Endothelial cell (in vitro differentiated cells): ENCODE measurements at regions not wholly inside any gene's neighbourhood (a gene's known extent, or its start where the extent isn't known, plus 50 kb on each side); places are given as distances from the start of the nearest gene placed in this dataset.

Experiments
- DNase-seq: peaks from one replicate; pipeline ENCODE4 v3.0.0; 2021; ENCODE audit warnings: low spot score
- H3K27ac Mint-ChIP-seq: one replicate; pipeline ENCODE4 v1.8.0; 2021; ENCODE audit warnings: mixed read lengths, inconsistent platforms; ENCODE audit not compliant: unreplicated experiment
- H3K27me3 Mint-ChIP-seq: one replicate; pipeline ENCODE4 v1.8.0; 2021; ENCODE audit warnings: mild to moderate bottlenecking, moderate library complexity, mixed read lengths, inconsistent platforms; ENCODE audit not compliant: unreplicated experiment
- H3K36me3 Mint-ChIP-seq: one replicate; pipeline ENCODE4 v1.8.0; 2021; ENCODE audit warnings: mild to moderate bottlenecking, low read depth, mixed read lengths, inconsistent platforms; ENCODE audit not compliant: unreplicated experiment
- H3K4me1 Mint-ChIP-seq: one replicate; pipeline ENCODE4 v1.8.0; 2021; ENCODE audit warnings: mild to moderate bottlenecking, mixed read lengths, inconsistent platforms; ENCODE audit not compliant: unreplicated experiment
- H3K4me3 Mint-ChIP-seq: one replicate; pipeline ENCODE4 v1.8.0; 2021; ENCODE audit warnings: mild to moderate bottlenecking, mixed read lengths, inconsistent platforms; ENCODE audit not compliant: unreplicated experiment
- H3K9me3 Mint-ChIP-seq: one replicate; pipeline ENCODE4 v1.8.0; 2021; ENCODE audit warnings: mixed read lengths, inconsistent platforms; ENCODE audit not compliant: unreplicated experiment
- TF ChIP-seq, protein P1 (sequence below): fragments of 200-600 bp; sonication (generic); IDR thresholded peaks from one replicate; pipeline ENCODE4 v1.5.0; 2021; ENCODE audit warnings: antibody characterized with exemption; ENCODE audit not compliant: unreplicated experiment

- Mint-ChIP-seq H3K4me1 (peaks cover 16% of the 10 kb centered on the region), H3K36me3 (no peaks in the 10 kb centered on the region), H3K27ac (no peak overlapping the region), H3K27me3 (no peaks in the 10 kb centered on the region), H3K9me3 (no peaks in the 10 kb centered on the region), H3K4me3 (no peak overlapping the region)
- TF ChIP-seq, protein P1, sequence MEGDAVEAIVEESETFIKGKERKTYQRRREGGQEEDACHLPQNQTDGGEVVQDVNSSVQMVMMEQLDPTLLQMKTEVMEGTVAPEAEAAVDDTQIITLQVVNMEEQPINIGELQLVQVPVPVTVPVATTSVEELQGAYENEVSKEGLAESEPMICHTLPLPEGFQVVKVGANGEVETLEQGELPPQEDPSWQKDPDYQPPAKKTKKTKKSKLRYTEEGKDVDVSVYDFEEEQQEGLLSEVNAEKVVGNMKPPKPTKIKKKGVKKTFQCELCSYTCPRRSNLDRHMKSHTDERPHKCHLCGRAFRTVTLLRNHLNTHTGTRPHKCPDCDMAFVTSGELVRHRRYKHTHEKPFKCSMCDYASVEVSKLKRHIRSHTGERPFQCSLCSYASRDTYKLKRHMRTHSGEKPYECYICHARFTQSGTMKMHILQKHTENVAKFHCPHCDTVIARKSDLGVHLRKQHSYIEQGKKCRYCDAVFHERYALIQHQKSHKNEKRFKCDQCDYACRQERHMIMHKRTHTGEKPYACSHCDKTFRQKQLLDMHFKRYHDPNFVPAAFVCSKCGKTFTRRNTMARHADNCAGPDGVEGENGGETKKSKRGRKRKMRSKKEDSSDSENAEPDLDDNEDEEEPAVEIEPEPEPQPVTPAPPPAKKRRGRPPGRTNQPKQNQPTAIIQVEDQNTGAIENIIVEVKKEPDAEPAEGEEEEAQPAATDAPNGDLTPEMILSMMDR, result no peak
- no peak for DNase-seq
Observed at GRCh38 chr10:59595593-59595992, 114.1 kb downstream of the SLC16A9 start.

DNA sequence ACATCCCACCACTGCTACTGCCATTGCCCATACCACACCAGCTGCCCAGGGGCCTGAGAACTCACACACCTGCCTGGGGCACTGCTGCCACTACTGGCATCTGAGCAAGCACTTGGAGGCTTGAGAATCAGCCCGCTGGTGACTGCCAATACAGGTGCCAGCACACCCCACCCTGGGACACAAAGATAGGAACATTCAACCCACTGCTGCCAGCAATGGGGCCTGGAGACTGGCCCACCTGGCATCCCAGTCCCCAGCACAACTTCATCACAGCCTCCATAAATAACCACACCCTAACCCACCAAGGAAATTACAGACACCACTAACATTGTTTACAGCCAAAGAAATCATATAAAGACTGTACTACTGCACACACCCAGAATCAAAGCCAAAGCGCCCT, 115.9 kb downstream of the SLC16A9 start:
- H3K27ac Mint-ChIP-seq, result no peak overlapping the region
- TF ChIP-seq, protein P1, result no peak

DNA sequence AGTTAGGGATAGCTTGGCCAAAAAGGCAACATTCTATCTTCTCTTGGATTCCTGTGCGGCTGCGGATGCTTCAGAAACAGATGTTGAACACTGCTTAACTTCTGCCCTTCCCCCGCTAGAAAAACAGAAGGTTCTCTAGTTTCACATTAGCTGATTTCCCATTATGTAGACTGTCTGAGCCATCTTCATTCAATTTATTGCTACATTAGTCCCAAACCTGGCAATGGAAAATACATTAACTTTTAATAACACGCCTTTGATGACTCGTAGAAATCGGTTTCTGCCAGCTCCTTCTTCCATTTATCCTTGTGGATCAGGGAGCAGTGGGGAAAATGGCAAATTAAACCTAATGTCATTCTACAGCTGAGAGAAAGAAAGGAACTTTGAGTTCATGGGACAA, 119.9 kb downstream of the SLC16A9 start:
- H3K27ac Mint-ChIP-seq, result no peak overlapping the region
- no peaks in the 10 kb centered on the region for H3K9me3 Mint-ChIP-seq
- no peaks in the 10 kb centered on the region for H3K36me3 Mint-ChIP-seq
- H3K27me3 Mint-ChIP-seq, result peaks cover 2% of the 10 kb centered on the region
- no peak for DNase-seq
- no peak overlapping the region for H3K4me3 Mint-ChIP-seq
- H3K4me1 Mint-ChIP-seq, result peaks cover 19% of the 10 kb centered on the region
- TF ChIP-seq, protein P1, result no peak

More for the DNA sequence above, 115.9 kb downstream of the SLC16A9 start:
- H3K36me3 Mint-ChIP-seq, result no peaks in the 10 kb centered on the region
- peaks cover 19% of the 10 kb centered on the region for H3K4me1 Mint-ChIP-seq
- DNase-seq, result no peak
- no peak overlapping the region for H3K4me3 Mint-ChIP-seq
- H3K9me3 Mint-ChIP-seq, result no peaks in the 10 kb centered on the region
- no peaks in the 10 kb centered on the region for H3K27me3 Mint-ChIP-seq

DNA sequence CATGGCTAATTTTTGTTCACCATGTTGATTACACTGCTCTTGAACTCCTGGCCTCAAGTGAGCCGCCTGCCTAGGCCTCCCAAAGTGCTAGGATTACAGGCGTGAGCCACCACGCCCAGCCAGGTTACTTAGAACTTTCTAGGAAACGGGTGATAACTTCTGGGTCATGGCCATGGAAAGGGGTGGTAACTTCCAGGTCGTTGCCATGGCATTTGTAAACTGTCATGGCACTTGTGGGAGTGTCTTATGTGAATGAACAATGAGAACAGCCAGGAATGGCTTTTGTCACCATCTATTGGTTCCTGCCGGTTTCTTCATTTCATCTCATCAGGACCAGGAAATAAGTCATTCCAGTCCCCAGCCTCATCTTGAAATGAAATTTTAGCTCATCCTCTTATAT, 120.9 kb downstream of the SLC16A9 start:
- Mint-ChIP-seq H3K4me3 (no peak overlapping the region), H3K9me3 (no peaks in the 10 kb centered on the region), H3K4me1 (peaks cover 19% of the 10 kb centered on the region), H3K36me3 (no peaks in the 10 kb centered on the region), H3K27ac (no peak overlapping the region), H3K27me3 (peaks cover 2% of the 10 kb centered on the region)
- TF ChIP-seq, protein P1, result no peak
- DNase-seq, result no peak

- peaks cover 15% of the 10 kb centered on the region for H3K4me1 Mint-ChIP-seq
- TF ChIP-seq, protein P1, result no peak
- peaks cover 2% of the 10 kb centered on the region for H3K27me3 Mint-ChIP-seq
- DNase-seq, result no peak
- H3K27ac Mint-ChIP-seq, result no peak overlapping the region
- H3K4me3 Mint-ChIP-seq, result no peak overlapping the region
- no peaks in the 10 kb centered on the region for H3K36me3 Mint-ChIP-seq
- no peaks in the 10 kb centered on the region for H3K9me3 Mint-ChIP-seq
Observed at GRCh38 chr10:59587756-59588140, 121.9 kb downstream of the SLC16A9 start.
